GM18909 (cell line): ENCODE measurements at regions not wholly inside any gene's neighbourhood (a gene's known extent, or its start where the extent isn't known, plus 50 kb on each side); places are given as distances from the start of the nearest gene placed in this dataset.
"Not testable (repeated sequence)": the region's sequence is repeated elsewhere in the genome, so short reads cannot be mapped to it uniquely, and the experiment has no call there.

ENCODE experiments used
- ATAC-seq: cut with Tn5 transposase; IDR thresholded peaks from one replicate; pipeline ENCODE4 v1.9.1; 2021; ENCODE audit warnings: mild to moderate bottlenecking; ENCODE audit not compliant: unreplicated experiment, poor library complexity

- no peak for ATAC-seq
Measured at GRCh38 chr9:117649126-117649525, 55.1 kb upstream of the TLR4 start.

- ATAC-seq: no peak
Measured at GRCh38 chr9:117644932-117645636, 59.1 kb upstream of the TLR4 start.

GRCh38 chr9:117644133-117644931, 59.9 kb upstream of the TLR4 start:
- peak; percentile 83 for ATAC-seq

- no peak for ATAC-seq
Measured at GRCh38 chr9:117643288-117643654, 60.9 kb upstream of the TLR4 start.

GRCh38 chr9:117642571-117643287, 61.5 kb upstream of the TLR4 start:
- not testable (repeated sequence) for ATAC-seq

- no peak for ATAC-seq
Measured at GRCh38 chr9:117636681-117637080, 67.5 kb upstream of the TLR4 start.

GRCh38 chr9:117625154-117625553, 79.0 kb upstream of the TLR4 start:
- ATAC-seq: no peak

- ATAC-seq: no peak
Measured at GRCh38 chr9:117624106-117624505, 80.1 kb upstream of the TLR4 start.

- ATAC-seq: no peak
Measured at GRCh38 chr9:117622347-117622746, 81.9 kb upstream of the TLR4 start.

- no peak for ATAC-seq
Measured at GRCh38 chr9:117616431-117616831, 87.8 kb upstream of the TLR4 start.

GRCh38 chr9:117612317-117612716, 91.9 kb upstream of the TLR4 start:
- no peak for ATAC-seq

GRCh38 chr9:117597977-117598376, 106.2 kb upstream of the TLR4 start:
- no peak for ATAC-seq

- ATAC-seq: no peak
Measured at GRCh38 chr9:117596678-117597077, 107.5 kb upstream of the TLR4 start.

GRCh38 chr9:117595650-117596049, 108.6 kb upstream of the TLR4 start:
- ATAC-seq: no peak

- no peak for ATAC-seq
Measured at GRCh38 chr9:117587263-117587662, 116.9 kb upstream of the TLR4 start.

GRCh38 chr9:117574099-117574498, 130.1 kb upstream of the TLR4 start:
- ATAC-seq: no peak

GRCh38 chr9:117564839-117565238, 139.4 kb upstream of the TLR4 start:
- ATAC-seq: no peak

GRCh38 chr9:117561761-117562160, 142.4 kb upstream of the TLR4 start:
- ATAC-seq: no peak

GRCh38 chr9:117555964-117556629, 141.2 kb upstream of the ASTN2 start:
- ATAC-seq: peak; percentile 89

- no peak for ATAC-seq
Measured at GRCh38 chr9:117552811-117553210, 138.0 kb upstream of the ASTN2 start.

- ATAC-seq: no peak
Measured at GRCh38 chr9:117551171-117551570, 136.3 kb upstream of the ASTN2 start.
